GM18517 (cell line): ENCODE measurements at regions not wholly inside any gene's neighbourhood (a gene's known extent, or its start where the extent isn't known, plus 50 kb on each side); places are given as distances from the start of the nearest gene placed in this dataset.
"Not testable (repeated sequence)": the region's sequence is repeated elsewhere in the genome, so short reads cannot be mapped to it uniquely, and the experiment has no call there.

Experiments used
- ATAC-seq: cut with Tn5 transposase; IDR thresholded peaks from one replicate; pipeline ENCODE4 v1.9.1; 2021; ENCODE audit warnings: mild to moderate bottlenecking, moderate library complexity; ENCODE audit not compliant: unreplicated experiment

GRCh38 chr7:3159926-3160325 lies 116.3 kb upstream of the CARD11 start:
- not testable (repeated sequence) for ATAC-seq

GRCh38 chr7:3162289-3162688 lies 118.6 kb upstream of the CARD11 start:
- ATAC-seq, result no peak

- not testable (repeated sequence) for ATAC-seq
Measured at GRCh38 chr7:3162798-3163197, 119.1 kb upstream of the CARD11 start.

GRCh38 chr7:3164380-3164792 lies 120.7 kb upstream of the CARD11 start:
- no peak for ATAC-seq

- ATAC-seq, result no peak
Measured at GRCh38 chr7:3165681-3166580, 122.3 kb upstream of the CARD11 start.

GRCh38 chr7:3167551-3167950 lies 123.9 kb upstream of the CARD11 start:
- no peak for ATAC-seq

- no peak for ATAC-seq
Measured at GRCh38 chr7:3168370-3168769, 124.7 kb upstream of the CARD11 start.

GRCh38 chr7:3168869-3169268 lies 125.2 kb upstream of the CARD11 start:
- no peak for ATAC-seq

GRCh38 chr7:3172768-3173280 lies 128.2 kb upstream of the SDK1 start:
- ATAC-seq, result no peak

GRCh38 chr7:3174515-3175284 lies 126.4 kb upstream of the SDK1 start:
- ATAC-seq, result no peak

GRCh38 chr7:3175285-3175902 lies 125.7 kb upstream of the SDK1 start:
- no peak for ATAC-seq

- no peak for ATAC-seq
Measured at GRCh38 chr7:3176112-3177000, 124.7 kb upstream of the SDK1 start.

- ATAC-seq, result no peak
Measured at GRCh38 chr7:3177271-3177670, 123.8 kb upstream of the SDK1 start.

GRCh38 chr7:3179456-3179855 lies 121.6 kb upstream of the SDK1 start:
- no peak for ATAC-seq

GRCh38 chr7:3180604-3181003 lies 120.4 kb upstream of the SDK1 start:
- ATAC-seq, result no peak

GRCh38 chr7:3182055-3182454 lies 119.0 kb upstream of the SDK1 start:
- ATAC-seq, result not testable (repeated sequence)

GRCh38 chr7:3187444-3188040 lies 113.5 kb upstream of the SDK1 start:
- no peak for ATAC-seq

- ATAC-seq, result no peak
Measured at GRCh38 chr7:3188946-3189345, 112.1 kb upstream of the SDK1 start.

- ATAC-seq, result no peak
Measured at GRCh38 chr7:3191548-3191947, 109.5 kb upstream of the SDK1 start.

GRCh38 chr7:3192669-3193068 lies 108.4 kb upstream of the SDK1 start:
- no peak for ATAC-seq
